Thymus (tissue), 11 donors: ENCODE measurements at regions not wholly inside any gene's neighbourhood (a gene's known extent, or its start where the extent isn't known, plus 50 kb on each side); places are given as distances from the start of the nearest gene placed in this dataset.

Source experiments
- DNase-seq, 9 donors: peaks; one replicate each; pipeline ENCODE4 v3.0.0-alpha.2; 2013; ENCODE audit warnings: low spot score in 9 of 9, low read depth in 6 of 9, missing footprints in 1 of 9
- H3K27ac ChIP-seq, 2 donors: one replicate each; pipeline ENCODE4 v1.5.1; 2013; ENCODE audit warnings: control low read depth in 1 of 2, low read depth in 1 of 2, low read length in 1 of 2, mild to moderate bottlenecking in 1 of 2, moderate library complexity in 1 of 2
- H3K27me3 ChIP-seq, 2 donors: one replicate each; pipeline ENCODE4 v1.5.1; 2013; ENCODE audit warnings: low read length in 1 of 2; ENCODE audit not compliant: control insufficient read depth in 2 of 2, insufficient read depth in 1 of 2
- H3K36me3 ChIP-seq, 2 donors: one replicate each; pipeline ENCODE4 v1.5.1; 2013; ENCODE audit warnings: low read length in 1 of 2, mild to moderate bottlenecking in 1 of 2, moderate library complexity in 1 of 2; ENCODE audit not compliant: control insufficient read depth in 2 of 2, insufficient read depth in 2 of 2
- H3K4me1 ChIP-seq, 2 donors: one replicate each; pipeline ENCODE4 v1.5.1; 2013; ENCODE audit warnings: low read length in 2 of 2; ENCODE audit not compliant: control insufficient read depth in 2 of 2, insufficient read depth in 2 of 2
- H3K4me3 ChIP-seq, 2 donors: one replicate each; pipeline ENCODE4 v1.5.1; 2013; ENCODE audit warnings: low read length in 2 of 2, control low read depth in 1 of 2, mild to moderate bottlenecking in 1 of 2
- H3K9me3 ChIP-seq, 2 donors: one replicate each; pipeline ENCODE4 v1.5.1; 2013; ENCODE audit warnings: low read length in 1 of 2, mild to moderate bottlenecking in 1 of 2; ENCODE audit not compliant: control insufficient read depth in 2 of 2, insufficient read depth in 1 of 2
- WGBS: extraction: QIAGEN DNeasy Blood & Tissue Kit; methylation state at CpG from one replicate; pipeline ENCODE4 v1.1.7; 2013; 5-methylcytosine and 5-hydroxymethylcytosine counted together
- donor health status: healthy.

DNA sequence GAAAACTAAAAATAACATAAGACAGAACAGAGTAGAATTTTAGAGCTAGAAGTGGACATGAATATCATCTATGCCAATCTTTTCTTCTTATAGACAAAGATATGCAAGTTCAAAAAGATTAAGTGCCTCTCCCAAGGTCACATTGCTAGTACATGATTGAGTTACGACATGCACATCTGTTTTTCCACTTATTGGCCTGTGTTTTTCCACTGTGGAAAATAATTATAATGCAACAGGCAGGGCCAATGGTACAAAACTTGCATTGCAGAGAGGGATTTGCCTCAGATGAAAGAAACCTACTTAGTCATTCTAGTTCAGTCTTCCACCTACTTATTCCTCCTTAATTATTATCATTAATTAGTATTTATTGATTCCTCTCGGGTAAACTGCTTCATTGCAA, 407.8 kb upstream of the SGCD start:
- DNase-seq: no peak
- Histone ChIP-seq H3K4me3 (no peak overlapping the region), H3K36me3 (no peaks in the 10 kb centered on the region), H3K27me3 (no peaks in the 10 kb centered on the region), H3K4me1 (no peaks in the 10 kb centered on the region), H3K9me3 (no peaks in the 10 kb centered on the region), H3K27ac (no peak overlapping the region)
- WGBS: 88% methylated on average over 2 of the region's 2 CpGs

DNA sequence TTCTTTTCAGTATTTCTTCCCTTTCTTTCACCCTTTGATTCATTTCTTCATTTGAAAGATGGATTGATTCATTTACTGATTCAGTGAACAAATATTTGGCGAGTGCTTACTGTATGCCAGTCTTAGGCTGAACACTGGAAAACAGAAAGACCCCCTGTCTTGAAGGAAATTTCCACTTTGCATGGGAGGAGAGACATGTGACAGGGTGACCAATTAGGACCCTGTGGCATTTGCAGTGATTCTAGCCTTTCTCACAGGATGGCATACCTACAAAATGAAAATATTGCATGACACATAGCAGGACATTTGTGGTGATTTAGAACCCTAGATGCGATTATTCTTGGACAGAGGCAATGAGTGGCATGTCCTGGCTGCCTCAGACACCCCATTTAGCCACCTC, 407.2 kb upstream of the SGCD start:
- Histone ChIP-seq H3K9me3 (no peaks in the 10 kb centered on the region), H3K36me3 (no peaks in the 10 kb centered on the region), H3K27me3 (no peaks in the 10 kb centered on the region), H3K4me3 (no peak overlapping the region), H3K27ac (no peak overlapping the region), H3K4me1 (no peaks in the 10 kb centered on the region)
- 87% methylated on average over 2 of the region's 2 CpGs for WGBS
- DNase-seq: no peak

DNA sequence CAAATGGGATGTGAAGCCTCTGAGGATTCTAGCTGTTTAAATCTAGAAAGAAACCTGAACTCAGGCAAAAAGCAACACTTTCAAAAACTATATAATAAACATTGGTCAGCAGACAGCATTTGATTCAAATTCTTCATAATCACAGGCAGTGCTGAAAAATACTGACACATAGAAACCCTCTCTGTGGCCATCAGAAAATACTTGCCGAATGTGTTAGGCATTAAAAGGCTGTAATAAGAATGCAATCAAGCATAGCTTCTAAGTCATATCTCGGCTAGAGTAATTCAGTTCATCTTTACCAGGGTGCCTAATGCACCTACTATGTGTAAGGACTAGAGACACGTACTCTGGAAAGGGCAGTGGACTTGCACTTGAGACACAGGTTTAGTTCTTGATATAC, 405.3 kb upstream of the SGCD start:
- no peak for DNase-seq
- H3K4me3 ChIP-seq: no peak overlapping the region
- WGBS: 85% methylated on average over 3 of the region's 3 CpGs

DNA sequence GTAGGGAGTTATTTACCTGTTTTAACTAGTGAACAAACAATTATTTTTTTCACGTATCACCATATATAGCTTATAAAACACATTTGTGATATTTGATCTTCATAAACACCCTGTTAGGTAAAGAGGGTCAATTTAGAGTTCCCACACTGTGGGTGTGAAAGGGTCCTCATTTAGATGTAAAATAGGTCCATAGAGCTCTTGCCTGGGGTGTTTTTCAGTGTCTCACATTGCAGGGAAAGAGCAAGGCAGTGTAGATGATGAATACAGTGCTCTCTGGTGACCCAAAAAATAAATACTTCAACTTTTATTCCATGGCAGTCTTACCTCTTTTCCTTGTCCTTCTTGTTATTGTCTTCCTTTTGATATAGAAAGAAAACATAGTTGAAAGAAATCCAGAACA, 403.2 kb upstream of the SGCD start:
- Histone ChIP-seq H3K27ac (no peak overlapping the region), H3K9me3 (no peaks in the 10 kb centered on the region), H3K4me1 (no peaks in the 10 kb centered on the region), H3K4me3 (no peak overlapping the region), H3K27me3 (no peaks in the 10 kb centered on the region), H3K36me3 (no peaks in the 10 kb centered on the region)
- no peak for DNase-seq
- WGBS: 81% methylated on average over 1 of the region's 1 CpG

More for the DNA sequence above, 405.3 kb upstream of the SGCD start:
- H3K36me3 ChIP-seq: no peaks in the 10 kb centered on the region
- H3K4me1 ChIP-seq: no peaks in the 10 kb centered on the region
- H3K27ac ChIP-seq: no peak overlapping the region
- H3K27me3 ChIP-seq: no peaks in the 10 kb centered on the region
- H3K9me3 ChIP-seq: no peaks in the 10 kb centered on the region

DNA sequence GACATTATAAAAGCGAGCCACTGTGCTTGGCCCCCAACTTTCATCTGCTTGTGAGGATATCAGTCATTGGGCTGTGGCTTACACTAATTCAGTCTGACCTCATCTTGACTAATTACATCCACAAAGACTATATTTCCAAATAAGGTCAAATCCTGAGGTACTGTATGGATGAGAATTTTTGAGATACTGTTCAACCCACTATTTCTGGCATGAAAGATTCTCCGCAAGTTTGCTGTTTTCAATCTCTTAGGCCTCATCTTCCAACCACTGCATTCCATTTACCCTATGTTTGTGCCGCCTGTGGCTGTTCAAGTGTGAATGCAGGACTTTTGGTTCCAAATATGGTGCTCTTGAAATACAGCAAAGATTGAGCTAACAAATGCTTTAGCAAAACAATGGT, 400.9 kb upstream of the SGCD start:
- H3K27me3 ChIP-seq: no peaks in the 10 kb centered on the region
- H3K4me3 ChIP-seq: no peak overlapping the region
- H3K4me1 ChIP-seq: no peaks in the 10 kb centered on the region
- no peaks in the 10 kb centered on the region for H3K36me3 ChIP-seq
- whole genome bisulfite sequencing: 96% methylated on average over 3 of the region's 3 CpGs
- no peak for DNase-seq
- no peak overlapping the region for H3K27ac ChIP-seq
- no peaks in the 10 kb centered on the region for H3K9me3 ChIP-seq

DNA sequence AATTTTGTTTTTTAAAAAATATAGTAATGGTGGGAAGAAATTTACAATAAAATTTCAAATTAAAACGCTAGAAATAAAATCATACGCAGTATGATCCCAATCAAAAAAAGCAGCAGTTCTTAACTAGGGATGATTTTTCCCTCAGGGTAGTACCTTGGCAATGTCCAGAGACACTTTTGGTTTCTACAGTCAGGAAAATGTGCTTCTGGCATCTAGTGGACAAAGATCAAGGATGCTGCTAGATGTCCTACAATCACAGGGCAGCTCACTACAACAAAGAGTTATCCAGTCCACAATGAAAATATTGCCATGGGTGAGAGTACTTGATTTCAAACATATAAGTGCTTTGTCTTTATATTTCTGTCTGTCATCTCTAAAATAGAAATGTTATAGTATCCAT, 400.2 kb upstream of the SGCD start:
- no peaks in the 10 kb centered on the region for H3K27me3 ChIP-seq
- H3K9me3 ChIP-seq: no peaks in the 10 kb centered on the region
- H3K4me3 ChIP-seq: no peak overlapping the region
- H3K36me3 ChIP-seq: no peaks in the 10 kb centered on the region
- no peak for DNase-seq
- 97% methylated on average over 2 of the region's 2 CpGs for WGBS
- no peaks in the 10 kb centered on the region for H3K4me1 ChIP-seq
- no peak overlapping the region for H3K27ac ChIP-seq

DNA sequence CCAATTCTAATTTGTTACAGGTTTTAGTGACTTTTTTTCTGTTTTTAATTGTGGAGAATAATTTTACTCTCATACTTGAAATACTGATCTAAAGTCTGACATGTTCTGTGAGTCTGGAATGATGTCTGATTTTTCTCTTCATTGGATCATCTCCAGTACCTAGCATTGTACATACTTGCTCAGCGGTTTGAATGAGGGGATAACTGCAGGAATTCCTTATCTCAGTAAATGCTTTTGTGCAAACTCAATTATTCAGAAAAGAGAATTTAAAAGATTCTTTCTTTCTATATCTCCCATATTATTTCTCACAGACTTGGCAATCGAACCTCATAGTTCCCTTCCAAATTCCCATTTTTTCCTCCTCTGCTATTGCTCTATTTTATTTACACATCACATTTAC, 397.9 kb upstream of the SGCD start:
- no peak overlapping the region for H3K27ac ChIP-seq
- H3K27me3 ChIP-seq: no peaks in the 10 kb centered on the region
- no peak for DNase-seq
- WGBS: 87% methylated on average over 2 of the region's 2 CpGs
- no peaks in the 10 kb centered on the region for H3K4me1 ChIP-seq
- no peak overlapping the region for H3K4me3 ChIP-seq
- no peaks in the 10 kb centered on the region for H3K36me3 ChIP-seq
- no peaks in the 10 kb centered on the region for H3K9me3 ChIP-seq

DNA sequence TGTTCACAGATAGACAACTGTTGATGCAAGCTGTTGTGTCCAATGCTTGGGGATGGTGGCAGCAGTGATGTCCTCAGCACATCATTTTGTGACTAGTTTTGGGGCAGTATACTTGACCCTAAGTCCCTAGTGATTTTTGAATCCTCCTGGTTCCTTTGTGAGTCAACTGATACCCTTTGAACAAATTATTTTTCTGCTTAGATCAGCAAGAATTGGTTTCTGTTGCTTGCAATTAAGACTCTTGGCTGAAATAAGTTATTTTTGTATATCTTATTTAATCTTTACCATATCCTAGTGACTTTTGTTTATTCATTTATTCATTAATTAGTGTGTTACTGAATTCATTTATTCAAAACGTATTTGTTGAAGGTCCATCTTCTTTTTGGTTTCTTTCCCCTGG, 392.0 kb upstream of the SGCD start:
- Histone ChIP-seq H3K27me3 (no peaks in the 10 kb centered on the region), H3K4me3 (no peak overlapping the region), H3K9me3 (no peaks in the 10 kb centered on the region), H3K36me3 (no peaks in the 10 kb centered on the region), H3K27ac (no peak overlapping the region), H3K4me1 (no peaks in the 10 kb centered on the region)
- 89% methylated on average over 1 of the region's 1 CpG for WGBS
- no peak for DNase-seq

DNA sequence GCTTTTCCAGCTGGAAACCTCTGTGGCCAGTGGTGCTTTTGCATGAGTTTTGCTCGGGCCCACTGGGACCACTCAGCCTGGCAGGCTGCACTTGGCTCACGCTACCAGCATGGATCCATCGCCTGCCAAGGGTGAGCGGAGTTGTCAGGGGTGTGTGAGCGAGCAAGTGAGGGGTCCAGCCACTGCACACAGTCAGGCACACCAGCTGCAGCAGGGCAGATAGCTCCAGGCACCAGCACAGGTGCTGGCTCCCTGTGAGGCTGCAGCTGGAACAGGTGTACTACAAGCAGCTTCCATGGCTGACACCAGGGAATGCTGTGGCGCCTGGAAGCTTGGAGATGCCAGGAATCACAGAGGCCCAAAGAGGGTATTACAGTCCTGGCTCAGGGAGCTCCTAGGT, 391.2 kb upstream of the SGCD start:
- no peak overlapping the region for H3K4me3 ChIP-seq
- no peaks in the 10 kb centered on the region for H3K9me3 ChIP-seq
- H3K27ac ChIP-seq: no peak overlapping the region
- H3K27me3 ChIP-seq: no peaks in the 10 kb centered on the region
- WGBS: 92% methylated on average over 6 of the region's 6 CpGs
- DNase-seq: no peak
- H3K36me3 ChIP-seq: no peaks in the 10 kb centered on the region
- no peaks in the 10 kb centered on the region for H3K4me1 ChIP-seq
